Gastroesophageal sphincter (tissue), 3 donors: ENCODE measurements at regions not wholly inside any gene's neighbourhood (a gene's known extent, or its start where the extent isn't known, plus 50 kb on each side); places are given as distances from the start of the nearest gene placed in this dataset.

Experiments used
- CTCF ChIP-seq, 4 experiments: fragments of 200-600 bp in 2 of 4; fragments of 450-650 bp in 2 of 4; sonication (generic) in 1 of 4; IDR thresholded peaks; one replicate each; pipeline ENCODE4 v1.5.1; 2017 to 2019; ENCODE audit warnings: antibody characterized with exemption in 4 of 4, mild to moderate bottlenecking in 2 of 4, moderate library complexity in 2 of 4
- POLR2A ChIP-seq, 2 donors: fragments of 450-650 bp; IDR thresholded peaks; one replicate each; pipeline ENCODE4 v1.6.1; 2017; ENCODE audit warnings: antibody characterized with exemption in 2 of 2, mild to moderate bottlenecking in 2 of 2, moderate library complexity in 1 of 2
- POLR2AphosphoS5 ChIP-seq: sonication (generic); formaldehyde crosslinking; IDR thresholded peaks from one replicate; pipeline ENCODE4 v1.6.1; 2017; ENCODE audit warnings: antibody characterized with exemption

- TF ChIP-seq POLR2A (IDR thresholded peaks at IDR 0.05) (no peak), POLR2AphosphoS5 (no peak), CTCF (IDR thresholded peaks at IDR 0.05) (no peak)
Measured at GRCh38 chr6:92634561-92634960, 784.8 kb downstream of the EPHA7 start.
